Keratinocyte (primary cell): ENCODE measurements at regions not wholly inside any gene's neighbourhood (a gene's known extent, or its start where the extent isn't known, plus 50 kb on each side); places are given as distances from the start of the nearest gene placed in this dataset.

Experiments used
- DNase-seq: peaks from one replicate; pipeline ENCODE4 v3.0.0-alpha.2; 2011; ENCODE audit warnings: low read depth, missing footprints, low spot score
- FAIRE-seq: peaks from 2 replicates; lab custom pipeline; 2011; peaks lifted over from hg19 to GRCh38; lab: Jason Lieb, UNC
- H2AFZ ChIP-seq: 2 replicates; pipeline ENCODE4 v1.6.0; 2012; ENCODE audit warnings: low read length, control low read depth, inconsistent platforms; ENCODE audit not compliant: control insufficient read depth
- H3K27ac ChIP-seq: 2 replicates; pipeline ENCODE4 v1.5.1; 2011; ENCODE audit warnings: low read length; ENCODE audit not compliant: control insufficient read depth, insufficient read depth
- H3K27me3 ChIP-seq: 3 replicates; pipeline ENCODE4 v1.6.0; 2011; ENCODE audit warnings: low read length; ENCODE audit not compliant: control insufficient read depth, insufficient read depth; ENCODE audit errors: extremely low read depth
- H3K36me3 ChIP-seq, 2 experiments: 2 replicates in 1 of 2; 3 replicates in 1 of 2; pipeline ENCODE4 v1.5.1; 2011; ENCODE audit warnings: low read length in 2 of 2, mild to moderate bottlenecking in 1 of 2; ENCODE audit not compliant: control insufficient read depth in 2 of 2, insufficient read depth in 2 of 2; ENCODE audit errors: extremely low read depth in 1 of 2
- H3K4me1 ChIP-seq: 3 replicates; pipeline ENCODE4 v1.5.1; 2011; ENCODE audit warnings: low read length; ENCODE audit not compliant: control insufficient read depth, insufficient read depth; ENCODE audit errors: extremely low read depth
- H3K4me2 ChIP-seq: 3 replicates; pipeline ENCODE4 v1.6.0; 2011; ENCODE audit warnings: low read depth, low read length; ENCODE audit not compliant: control insufficient read depth, insufficient read depth; ENCODE audit errors: extremely low read depth
- H3K4me3 ChIP-seq, 3 experiments: fragments of 200-600 bp in 1 of 3; sonication (generic) in 1 of 3; 2 replicates in 2 of 3; 3 replicates in 1 of 3; pipeline ENCODE4 v1.5.1; 2011 to 2016; ENCODE audit warnings: low read length in 3 of 3, mild to moderate bottlenecking in 3 of 3, control low read depth in 2 of 3, inconsistent platforms in 1 of 3, low read depth in 1 of 3, mixed read lengths in 1 of 3, mixed run types in 1 of 3, moderate library complexity in 1 of 3; ENCODE audit not compliant: control insufficient read depth in 2 of 3, insufficient read depth in 2 of 3; ENCODE audit errors: extremely low read depth in 1 of 3
- H3K79me2 ChIP-seq: 2 replicates; pipeline ENCODE4 v1.6.0; 2012; ENCODE audit warnings: low read length; ENCODE audit not compliant: control insufficient read depth, insufficient read depth
- H3K9ac ChIP-seq: 3 replicates; pipeline ENCODE4 v1.6.0; 2011; ENCODE audit warnings: low read length; ENCODE audit not compliant: control insufficient read depth, insufficient read depth; ENCODE audit errors: extremely low read depth
- H3K9me1 ChIP-seq: 3 replicates; pipeline ENCODE4 v1.6.0; 2011; ENCODE audit warnings: low read length; ENCODE audit not compliant: control insufficient read depth, insufficient read depth; ENCODE audit errors: extremely low read depth
- H3K9me3 ChIP-seq: 2 replicates; pipeline ENCODE4 v1.5.1; 2012; ENCODE audit warnings: low read depth, low read length; ENCODE audit not compliant: control insufficient read depth
- H4K20me1 ChIP-seq: 3 replicates; pipeline ENCODE4 v1.6.0; 2011; ENCODE audit warnings: low read length; ENCODE audit not compliant: control insufficient read depth, insufficient read depth; ENCODE audit errors: extremely low read depth
- CTCF ChIP-seq, 3 experiments: IDR thresholded peaks in 1 of 3; conservative IDR thresholded peaks in 1 of 3; optimal IDR thresholded peaks in 1 of 3; 2 replicates in 2 of 3; 3 replicates in 1 of 3; pipeline versions ENCODE3 to v1.5.1; 2011; ENCODE audit warnings: low read length in 3 of 3, mild to moderate bottlenecking in 3 of 3, moderate library complexity in 2 of 3, control low read depth in 1 of 3, inconsistent platforms in 1 of 3; ENCODE audit not compliant: insufficient read depth in 2 of 3; ENCODE audit errors: extremely low read depth in 1 of 3
- EZH2 ChIP-seq: IDR thresholded peaks from one replicate; pipeline ENCODE4 v1.6.1; 2012; ENCODE audit warnings: inconsistent platforms, mild to moderate bottlenecking, low read length, moderate library complexity
- dilution Hi-C: fragments of 300-500 bp; cut with MboI; formaldehyde crosslinking; loops from one replicate; pipeline ENCODE4 v1.7.0; 2020; ENCODE audit warnings: low sequenced_read_pairs; ENCODE audit not compliant: extremely low pct_ligation_motif_present

GRCh38 chr6:14944593-14944992, 301.3 kb upstream of the JARID2 start:
- H3K27ac ChIP-seq, result no peak overlapping the region

GRCh38 chr6:14945461-14946185, 300.2 kb upstream of the JARID2 start:
- Histone ChIP-seq H2AFZ (no peak overlapping the region), H3K36me3 (no peaks in the 10 kb centered on the region), H3K4me2 (no peak overlapping the region), H3K27me3 (no peaks in the 10 kb centered on the region), H3K9me3 (no peaks in the 10 kb centered on the region), H3K4me1 (no peaks in the 10 kb centered on the region), H3K79me2 (no peaks in the 10 kb centered on the region), H4K20me1 (no peaks in the 10 kb centered on the region), H3K4me3 (no peak overlapping the region), H3K27ac (no peak overlapping the region), H3K9me1 (no peaks in the 10 kb centered on the region), H3K9ac (no peak overlapping the region)
- FAIRE-seq, result no peak
- DNase-seq, result no peak
- TF ChIP-seq EZH2 (no peak), CTCF (optimal IDR thresholded peaks at IDR 0.05 in 1 of 3, IDR thresholded peaks at IDR 0.05 in 1 of 3, conservative IDR thresholded peaks at IDR 0.05 in 1 of 3; ENCODE audit: extremely low read depth in 1 of 3, insufficient read depth in 2 of 3, low read length in 3 of 3) (no peak)
- dilution Hi-C loops, result no loop called here

More at GRCh38 chr6:14944593-14944992, 301.3 kb upstream of the JARID2 start:
- H3K79me2 ChIP-seq, result no peaks in the 10 kb centered on the region
- DNase-seq, result no peak
- no peak for FAIRE-seq
- TF ChIP-seq CTCF (optimal IDR thresholded peaks at IDR 0.05 in 1 of 3, IDR thresholded peaks at IDR 0.05 in 1 of 3, conservative IDR thresholded peaks at IDR 0.05 in 1 of 3; ENCODE audit: extremely low read depth in 1 of 3, insufficient read depth in 2 of 3, low read length in 3 of 3) (no peak), EZH2 (no peak)
- no peak overlapping the region for H3K4me2 ChIP-seq
- no peak overlapping the region for H3K9ac ChIP-seq
- no peaks in the 10 kb centered on the region for H3K9me1 ChIP-seq
- no peaks in the 10 kb centered on the region for H3K4me1 ChIP-seq
- H3K9me3 ChIP-seq, result no peaks in the 10 kb centered on the region
- no peak overlapping the region for H3K4me3 ChIP-seq
- dilution Hi-C loops, result no loop called here
- no peaks in the 10 kb centered on the region for H4K20me1 ChIP-seq
- H3K36me3 ChIP-seq, result no peaks in the 10 kb centered on the region
- H2AFZ ChIP-seq, result no peak overlapping the region
- no peaks in the 10 kb centered on the region for H3K27me3 ChIP-seq
